DOHH2 (cell line): ENCODE measurements at regions not wholly inside any gene's neighbourhood (a gene's known extent, or its start where the extent isn't known, plus 50 kb on each side); places are given as distances from the start of the nearest gene placed in this dataset.

Source experiments
- EZH2phosphoT487 ChIP-seq: fragments of 200-600 bp; sonication (generic); IDR thresholded peaks from 2 replicates; pipeline ENCODE4 v1.6.1; 2017; ENCODE audit warnings: borderline replicate concordance, mild to moderate bottlenecking, antibody characterized with exemption, low read length, moderate library complexity, mixed read lengths
- TF ChIP-seq, protein P1 (sequence below): fragments of 200-600 bp; sonication (generic); IDR thresholded peaks from one replicate; pipeline ENCODE4 v1.5.1; 2014; ENCODE audit warnings: antibody characterized with exemption, mild to moderate bottlenecking, low read depth, low read length; ENCODE audit not compliant: poor library complexity, severe bottlenecking

DNA sequence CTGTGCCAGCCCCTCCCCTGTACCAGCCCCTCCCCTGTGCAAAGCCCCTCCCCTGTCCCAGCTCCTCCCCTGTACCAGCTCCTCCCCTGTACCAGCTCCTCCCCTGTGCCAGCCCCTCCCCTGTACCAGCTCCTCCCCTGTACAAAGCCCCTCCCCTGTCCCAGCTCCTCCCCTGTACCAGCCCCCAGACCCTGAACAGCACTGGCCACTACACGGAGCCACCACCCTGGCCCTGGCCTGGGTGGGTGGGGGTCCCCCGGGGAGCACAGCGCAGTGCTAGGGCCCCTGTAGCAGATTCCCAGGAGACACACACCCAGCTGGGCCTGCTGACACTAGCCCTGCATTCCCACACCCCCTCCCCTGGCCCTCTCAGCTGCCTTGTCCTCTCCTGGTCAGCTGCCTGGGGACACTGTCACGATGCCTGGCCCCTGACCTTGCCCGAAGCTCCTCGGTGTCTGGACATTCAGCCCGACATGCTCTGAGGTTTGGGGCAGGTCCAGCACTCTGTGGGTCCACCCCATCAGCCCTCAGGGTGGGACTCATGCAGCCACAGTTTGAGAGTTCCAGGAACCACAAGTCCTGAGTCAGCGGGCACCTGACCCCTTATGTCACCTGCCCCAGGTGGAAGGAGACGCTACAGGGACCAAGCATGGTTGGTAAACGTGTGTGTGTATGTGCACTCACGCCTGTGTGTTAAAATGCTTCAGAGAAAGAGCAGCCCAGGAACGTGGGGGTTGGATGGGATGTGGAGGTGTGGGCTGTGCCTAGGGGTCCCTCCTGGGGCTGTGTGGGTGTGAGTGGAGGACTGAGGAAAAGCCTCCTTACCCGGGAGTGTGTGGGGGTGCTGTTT is 114.2 kb downstream of the METRNL start:
- TF ChIP-seq, protein P1, sequence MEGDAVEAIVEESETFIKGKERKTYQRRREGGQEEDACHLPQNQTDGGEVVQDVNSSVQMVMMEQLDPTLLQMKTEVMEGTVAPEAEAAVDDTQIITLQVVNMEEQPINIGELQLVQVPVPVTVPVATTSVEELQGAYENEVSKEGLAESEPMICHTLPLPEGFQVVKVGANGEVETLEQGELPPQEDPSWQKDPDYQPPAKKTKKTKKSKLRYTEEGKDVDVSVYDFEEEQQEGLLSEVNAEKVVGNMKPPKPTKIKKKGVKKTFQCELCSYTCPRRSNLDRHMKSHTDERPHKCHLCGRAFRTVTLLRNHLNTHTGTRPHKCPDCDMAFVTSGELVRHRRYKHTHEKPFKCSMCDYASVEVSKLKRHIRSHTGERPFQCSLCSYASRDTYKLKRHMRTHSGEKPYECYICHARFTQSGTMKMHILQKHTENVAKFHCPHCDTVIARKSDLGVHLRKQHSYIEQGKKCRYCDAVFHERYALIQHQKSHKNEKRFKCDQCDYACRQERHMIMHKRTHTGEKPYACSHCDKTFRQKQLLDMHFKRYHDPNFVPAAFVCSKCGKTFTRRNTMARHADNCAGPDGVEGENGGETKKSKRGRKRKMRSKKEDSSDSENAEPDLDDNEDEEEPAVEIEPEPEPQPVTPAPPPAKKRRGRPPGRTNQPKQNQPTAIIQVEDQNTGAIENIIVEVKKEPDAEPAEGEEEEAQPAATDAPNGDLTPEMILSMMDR = no peak
- TF ChIP-seq EZH2phosphoT487 = no peak
